ENCODE measurements at regions not wholly inside any gene's neighbourhood (a gene's known extent, or its start where the extent isn't known, plus 50 kb on each side); places are given as distances from the start of the nearest gene placed in this dataset.

DNA sequence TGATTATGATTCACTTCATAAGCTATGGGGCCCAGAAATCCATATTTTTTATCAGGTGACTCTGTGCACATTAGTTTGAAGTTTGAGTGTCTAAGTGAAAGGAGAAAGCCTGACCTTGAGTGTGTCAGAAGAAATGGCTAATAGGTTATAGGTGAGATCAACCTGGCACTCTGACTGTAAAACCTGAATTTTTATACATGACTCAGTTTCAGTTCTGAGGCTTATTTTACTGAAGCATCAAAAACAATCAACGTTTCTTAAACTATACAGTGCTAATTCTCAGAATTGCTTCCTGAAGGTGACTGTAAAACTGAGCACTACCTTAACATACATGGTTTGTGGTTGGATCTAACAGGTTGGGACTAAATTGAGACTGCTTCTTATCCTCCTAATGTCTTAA is 159.4 kb upstream of the AHR start:
- TF ChIP-seq EP300 (IDR thresholded peaks at IDR 0.05; ENCODE audit: borderline replicate concordance) (no peak), TEAD4 (IDR thresholded peaks at IDR 0.05) (no peak)
- TF ChIP-seq, protein P1, sequence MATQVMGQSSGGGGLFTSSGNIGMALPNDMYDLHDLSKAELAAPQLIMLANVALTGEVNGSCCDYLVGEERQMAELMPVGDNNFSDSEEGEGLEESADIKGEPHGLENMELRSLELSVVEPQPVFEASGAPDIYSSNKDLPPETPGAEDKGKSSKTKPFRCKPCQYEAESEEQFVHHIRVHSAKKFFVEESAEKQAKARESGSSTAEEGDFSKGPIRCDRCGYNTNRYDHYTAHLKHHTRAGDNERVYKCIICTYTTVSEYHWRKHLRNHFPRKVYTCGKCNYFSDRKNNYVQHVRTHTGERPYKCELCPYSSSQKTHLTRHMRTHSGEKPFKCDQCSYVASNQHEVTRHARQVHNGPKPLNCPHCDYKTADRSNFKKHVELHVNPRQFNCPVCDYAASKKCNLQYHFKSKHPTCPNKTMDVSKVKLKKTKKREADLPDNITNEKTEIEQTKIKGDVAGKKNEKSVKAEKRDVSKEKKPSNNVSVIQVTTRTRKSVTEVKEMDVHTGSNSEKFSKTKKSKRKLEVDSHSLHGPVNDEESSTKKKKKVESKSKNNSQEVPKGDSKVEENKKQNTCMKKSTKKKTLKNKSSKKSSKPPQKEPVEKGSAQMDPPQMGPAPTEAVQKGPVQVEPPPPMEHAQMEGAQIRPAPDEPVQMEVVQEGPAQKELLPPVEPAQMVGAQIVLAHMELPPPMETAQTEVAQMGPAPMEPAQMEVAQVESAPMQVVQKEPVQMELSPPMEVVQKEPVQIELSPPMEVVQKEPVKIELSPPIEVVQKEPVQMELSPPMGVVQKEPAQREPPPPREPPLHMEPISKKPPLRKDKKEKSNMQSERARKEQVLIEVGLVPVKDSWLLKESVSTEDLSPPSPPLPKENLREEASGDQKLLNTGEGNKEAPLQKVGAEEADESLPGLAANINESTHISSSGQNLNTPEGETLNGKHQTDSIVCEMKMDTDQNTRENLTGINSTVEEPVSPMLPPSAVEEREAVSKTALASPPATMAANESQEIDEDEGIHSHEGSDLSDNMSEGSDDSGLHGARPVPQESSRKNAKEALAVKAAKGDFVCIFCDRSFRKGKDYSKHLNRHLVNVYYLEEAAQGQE (IDR thresholded peaks at IDR 0.05; ENCODE audit: low read depth) = no peak

DNA sequence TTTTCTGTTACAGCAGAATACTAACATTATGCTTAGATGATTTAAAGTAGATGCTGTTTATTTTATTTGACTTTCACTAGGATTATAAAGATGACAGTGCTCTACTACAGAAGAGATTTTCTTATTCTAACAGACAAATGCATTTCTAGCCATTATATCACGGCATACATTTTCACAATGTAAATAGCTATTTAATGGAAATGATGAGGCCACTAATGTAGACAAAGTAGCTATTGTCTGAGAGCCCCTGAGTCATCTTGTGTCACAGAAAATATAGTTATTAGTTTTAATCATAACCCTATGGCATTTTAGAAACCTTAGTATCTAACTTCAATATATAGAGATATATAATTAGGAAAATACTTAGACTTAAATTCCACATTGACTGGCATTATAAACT is 158.0 kb upstream of the AHR start:
- TF ChIP-seq TEAD4 (IDR thresholded peaks at IDR 0.05) = no peak

DNA sequence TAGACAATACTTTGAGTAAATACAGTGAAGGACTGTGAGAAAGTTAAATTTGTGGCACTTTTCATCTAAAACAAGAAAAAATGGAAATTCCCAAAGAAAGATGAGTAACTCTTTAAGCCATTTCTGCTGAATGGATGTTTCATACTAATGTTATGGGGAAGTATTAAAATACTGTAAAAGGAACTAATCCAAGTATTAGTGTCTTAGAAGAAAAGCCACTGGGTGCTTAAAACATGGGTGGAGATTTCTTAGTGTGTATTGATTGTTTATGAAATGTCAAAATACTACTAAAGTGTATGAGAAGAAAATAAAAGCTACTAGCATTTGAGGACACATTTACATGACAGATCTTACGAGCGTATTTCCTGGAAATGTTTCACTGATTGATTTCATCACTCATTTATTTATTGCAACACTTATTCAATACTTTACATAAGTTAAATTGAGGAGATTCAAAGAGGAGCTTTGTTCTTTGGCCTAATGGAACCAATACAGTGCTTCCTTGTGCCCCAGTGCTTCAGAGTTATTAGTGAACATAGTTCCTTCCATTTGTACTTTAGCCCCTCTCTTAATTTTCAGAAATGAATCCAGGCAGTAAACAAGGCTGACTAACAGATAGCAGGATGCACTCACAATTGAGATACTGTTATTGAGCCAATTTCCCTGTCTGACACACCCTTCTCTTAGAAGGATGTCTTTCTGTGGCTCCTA is 155.5 kb upstream of the AHR start:
- no peak for TF ChIP-seq TCF12 (IDR thresholded peaks at IDR 0.05; ENCODE audit: low read depth)
- TF ChIP-seq ZBTB7A (IDR thresholded peaks at IDR 0.05; ENCODE audit: low read depth) = no peak
- no peak for TF ChIP-seq MAX (IDR thresholded peaks at IDR 0.05)
- no peak for TF ChIP-seq YY1 (IDR thresholded peaks at IDR 0.05; ENCODE audit: low read depth)
- no peak for TF ChIP-seq FOXM1 (IDR thresholded peaks at IDR 0.05; ENCODE audit: borderline replicate concordance, low read depth)
- no peak for TF ChIP-seq CREB1 (IDR thresholded peaks at IDR 0.05; ENCODE audit: low read depth)
- TF ChIP-seq CEBPB (IDR thresholded peaks at IDR 0.05) = no peak
- no peak for TF ChIP-seq NFIC (IDR thresholded peaks at IDR 0.05)
- TF ChIP-seq RAD21 (IDR thresholded peaks at IDR 0.05; ENCODE audit: low read depth) = no peak
- no peak for TF ChIP-seq EP300 (IDR thresholded peaks at IDR 0.05; ENCODE audit: borderline replicate concordance)
- TF ChIP-seq, protein P2, sequence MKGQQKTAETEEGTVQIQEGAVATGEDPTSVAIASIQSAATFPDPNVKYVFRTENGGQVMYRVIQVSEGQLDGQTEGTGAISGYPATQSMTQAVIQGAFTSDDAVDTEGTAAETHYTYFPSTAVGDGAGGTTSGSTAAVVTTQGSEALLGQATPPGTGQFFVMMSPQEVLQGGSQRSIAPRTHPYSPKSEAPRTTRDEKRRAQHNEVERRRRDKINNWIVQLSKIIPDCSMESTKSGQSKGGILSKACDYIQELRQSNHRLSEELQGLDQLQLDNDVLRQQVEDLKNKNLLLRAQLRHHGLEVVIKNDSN (IDR thresholded peaks at IDR 0.05) = no peak
- no peak for TF ChIP-seq TEAD4 (IDR thresholded peaks at IDR 0.05)
- TF ChIP-seq TAF1 (IDR thresholded peaks at IDR 0.05; ENCODE audit: low read depth) = no peak
- TF ChIP-seq EGR1 (IDR thresholded peaks at IDR 0.05) = no peak
- TF ChIP-seq, protein P1 (IDR thresholded peaks at IDR 0.05; ENCODE audit: low read depth) = no peak

DNA sequence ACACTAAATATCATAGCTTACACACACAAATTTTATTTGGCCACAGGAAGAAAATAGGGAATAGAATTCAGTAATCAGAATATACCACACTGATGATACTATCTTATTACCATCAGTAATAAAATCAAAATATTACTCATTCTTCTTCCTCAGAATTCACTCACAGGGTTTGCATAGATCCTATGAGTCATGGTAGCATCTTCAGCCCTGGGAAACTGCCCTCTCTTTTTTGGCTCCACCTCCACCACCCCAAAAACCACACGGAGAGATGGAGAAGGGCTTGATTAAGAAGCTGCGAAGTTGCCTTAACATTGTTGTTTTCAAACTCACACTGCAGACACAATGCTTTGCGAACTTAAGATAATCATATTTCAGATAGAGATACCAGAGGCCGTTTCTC is 154.1 kb upstream of the AHR start:
- TF ChIP-seq EP300 (IDR thresholded peaks at IDR 0.05; ENCODE audit: borderline replicate concordance) (no peak), CEBPB (IDR thresholded peaks at IDR 0.05) (no peak), NFIC (IDR thresholded peaks at IDR 0.05) (no peak), ZBTB7A (IDR thresholded peaks at IDR 0.05; ENCODE audit: low read depth) (no peak), TEAD4 (IDR thresholded peaks at IDR 0.05) (no peak), FOXM1 (IDR thresholded peaks at IDR 0.05; ENCODE audit: borderline replicate concordance, low read depth) (no peak), YY1 (IDR thresholded peaks at IDR 0.05; ENCODE audit: low read depth) (no peak), EGR1 (IDR thresholded peaks at IDR 0.05) (no peak), TAF1 (IDR thresholded peaks at IDR 0.05; ENCODE audit: low read depth) (no peak), CREB1 (IDR thresholded peaks at IDR 0.05; ENCODE audit: low read depth) (no peak)
- TF ChIP-seq, protein P1 (IDR thresholded peaks at IDR 0.05; ENCODE audit: low read depth) = no peak

DNA sequence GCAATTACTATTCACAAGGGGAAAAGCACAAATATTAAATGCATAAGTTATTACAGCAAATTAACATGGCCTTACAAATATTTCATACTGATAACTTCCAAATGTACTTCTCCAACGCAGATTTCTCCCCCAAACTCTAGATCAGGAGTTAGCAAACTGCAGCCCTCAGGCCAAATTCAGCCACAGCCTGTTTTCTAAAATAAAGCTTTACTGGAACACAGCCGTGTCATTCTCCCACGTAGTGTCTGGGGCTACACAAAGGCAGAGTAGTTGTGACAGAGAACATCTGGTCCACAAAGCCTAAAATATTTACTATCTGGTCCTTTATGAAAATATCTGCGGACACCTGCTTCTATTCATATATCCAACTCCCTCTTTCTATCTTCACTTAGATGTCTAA is 151.8 kb upstream of the AHR start:
- TF ChIP-seq MAX (IDR thresholded peaks at IDR 0.05) (no peak), CREB1 (IDR thresholded peaks at IDR 0.05; ENCODE audit: low read depth) (no peak), RAD21 (IDR thresholded peaks at IDR 0.05; ENCODE audit: low read depth) (no peak), EGR1 (IDR thresholded peaks at IDR 0.05) (no peak), EP300 (IDR thresholded peaks at IDR 0.05; ENCODE audit: borderline replicate concordance) (no peak)

Data from Ishikawa (cell line).